DOHH2 (cell line): ENCODE measurements at regions not wholly inside any gene's neighbourhood (a gene's known extent, or its start where the extent isn't known, plus 50 kb on each side); places are given as distances from the start of the nearest gene placed in this dataset.

Experiments
- CTCF ChIP-seq: fragments of 200-600 bp; sonication (generic); IDR thresholded peaks from one replicate; pipeline ENCODE4 v1.5.1; 2014; ENCODE audit warnings: antibody characterized with exemption, mild to moderate bottlenecking, low read depth, low read length; ENCODE audit not compliant: poor library complexity, severe bottlenecking
- EZH2phosphoT487 ChIP-seq: fragments of 200-600 bp; sonication (generic); IDR thresholded peaks from 2 replicates; pipeline ENCODE4 v1.6.1; 2017; ENCODE audit warnings: borderline replicate concordance, mild to moderate bottlenecking, antibody characterized with exemption, low read length, moderate library complexity, mixed read lengths

GRCh38 chr12:131510431-131510830, 200.5 kb upstream of the SFSWAP start:
- TF ChIP-seq CTCF (no peak), EZH2phosphoT487 (no peak)
